Glomerular endothelial cell (primary cell): ENCODE measurements at regions not wholly inside any gene's neighbourhood (a gene's known extent, or its start where the extent isn't known, plus 50 kb on each side); places are given as distances from the start of the nearest gene placed in this dataset.
A peak's percentile ranks its signal among the peaks of the same experiment; 100 is the strongest.
"Not testable (repeated sequence)": the region's sequence is repeated elsewhere in the genome, so short reads cannot be mapped to it uniquely, and the experiment has no call there.

ENCODE experiments used
- DNase-seq: peaks from one replicate; pipeline ENCODE4 v3.0.0-alpha.2; 2011; ENCODE audit warnings: low read depth, low spot score; ENCODE audit errors: extremely low read depth

DNA sequence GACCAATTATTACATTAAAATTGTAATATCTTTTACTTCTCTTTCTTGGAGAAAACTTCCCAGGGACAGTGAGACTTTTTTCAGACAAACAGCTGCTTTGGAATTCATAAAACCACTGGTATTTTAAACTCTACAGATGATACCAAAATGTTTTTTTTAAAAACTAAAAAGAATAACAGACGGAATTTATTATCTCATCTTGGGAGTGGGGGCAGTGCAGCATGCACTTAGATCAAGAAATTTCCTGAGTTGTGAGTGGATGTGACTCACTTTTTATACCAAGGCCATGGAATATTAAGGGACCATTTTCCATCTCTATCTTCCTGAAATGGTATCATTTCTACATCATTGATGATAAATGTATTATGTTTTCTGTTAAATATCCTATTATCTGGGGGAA, 422.8 kb upstream of the HNRNPA3 start:
- DNase-seq = no peak

DNA sequence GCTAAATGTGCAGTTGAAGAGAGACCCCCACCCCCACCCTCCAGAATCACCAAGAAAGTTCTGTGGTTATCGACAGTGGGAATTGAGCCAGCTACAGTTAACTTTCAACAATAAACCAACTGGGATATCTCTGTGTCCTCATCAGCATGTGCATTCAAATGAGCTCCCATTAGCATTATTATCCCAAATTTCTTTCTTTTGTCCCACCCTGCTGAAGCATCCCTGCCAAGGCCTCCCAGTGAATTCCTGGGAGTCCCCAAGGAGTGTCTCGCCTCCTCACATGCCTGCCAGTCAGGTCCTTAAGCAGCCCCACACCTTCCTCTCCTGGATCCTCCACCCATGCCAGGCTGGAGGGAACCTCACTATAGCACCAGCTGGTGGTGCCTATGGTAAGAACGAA, 422.1 kb upstream of the HNRNPA3 start:
- no peak for DNase-seq

DNA sequence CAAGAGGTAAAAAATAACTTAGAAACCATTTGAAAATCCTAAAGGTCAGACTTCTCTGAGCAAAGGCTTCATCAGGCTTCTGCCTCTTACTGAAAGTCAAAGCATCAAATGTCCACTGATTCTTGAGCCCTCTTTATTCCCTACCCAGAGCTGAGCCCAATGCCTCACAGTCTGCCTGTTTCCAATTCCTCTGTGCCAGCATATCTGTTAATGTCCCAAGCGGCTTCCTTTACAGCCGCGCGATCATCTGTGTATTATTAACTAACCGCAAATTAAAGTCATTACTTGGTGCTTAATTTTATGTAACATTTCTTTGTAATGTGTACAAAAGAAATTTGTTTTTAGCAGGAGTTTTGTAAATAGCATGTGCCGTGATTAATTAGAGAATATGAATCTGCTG, 418.8 kb upstream of the HNRNPA3 start:
- DNase-seq = no peak

DNA sequence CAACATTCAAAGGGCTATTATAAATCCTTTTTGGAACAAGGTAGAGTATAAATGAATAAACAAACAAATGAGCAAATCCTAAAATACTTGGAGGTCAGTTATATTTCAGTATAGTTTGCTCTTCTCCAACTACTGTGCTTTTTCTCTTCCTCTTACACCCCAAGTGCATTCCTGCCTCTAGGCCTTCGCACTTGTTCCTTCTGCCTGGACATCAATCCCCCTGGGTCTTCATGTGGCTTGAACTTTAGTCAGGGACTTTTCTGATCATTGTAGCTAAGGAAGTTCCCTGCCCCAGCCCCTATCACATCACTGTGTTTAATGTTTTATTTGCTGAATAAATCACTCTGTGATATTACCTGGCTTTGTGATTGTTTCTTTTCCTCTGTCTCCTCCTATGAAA, 418.2 kb upstream of the HNRNPA3 start:
- DNase-seq = no peak

DNA sequence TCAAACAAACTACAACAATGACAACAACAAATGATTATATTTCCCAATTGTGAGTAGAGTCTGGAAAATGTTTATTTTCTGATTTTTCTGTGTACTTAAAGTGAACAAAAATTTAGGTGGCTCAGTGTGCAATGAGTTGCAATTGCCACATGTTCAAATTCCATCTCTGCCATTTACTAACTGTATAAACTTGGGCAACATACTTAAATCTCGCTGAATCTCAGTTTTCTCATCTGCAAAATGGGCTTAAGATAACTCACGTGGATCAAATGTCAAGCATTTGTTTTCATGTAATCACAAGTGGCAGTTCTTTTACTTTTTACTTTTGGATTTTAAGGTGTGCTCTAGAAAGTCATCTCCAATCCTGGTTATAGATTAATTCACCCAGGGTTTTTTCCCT, 416.8 kb upstream of the HNRNPA3 start:
- DNase-seq = no peak

DNA sequence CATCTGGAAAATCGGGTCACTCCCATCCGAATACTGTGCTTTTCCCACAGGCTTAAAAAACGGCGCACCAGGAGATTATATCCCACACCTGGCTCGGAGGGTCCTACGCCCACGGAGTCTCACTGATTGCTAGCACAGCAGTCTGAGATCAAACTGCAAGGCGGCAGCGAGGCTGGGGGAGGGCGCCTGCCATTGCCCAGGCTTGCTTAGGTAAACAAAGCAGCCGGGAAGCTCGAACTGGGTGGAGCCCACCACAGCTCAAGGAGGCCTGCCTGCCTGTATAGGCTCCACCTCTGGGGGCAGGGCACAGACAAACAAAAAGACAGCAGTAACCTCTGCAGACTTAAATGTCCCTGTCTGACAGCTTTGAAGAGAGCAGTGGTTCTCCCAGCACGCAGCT, 415.9 kb upstream of the HNRNPA3 start:
- not testable (repeated sequence) for DNase-seq

DNA sequence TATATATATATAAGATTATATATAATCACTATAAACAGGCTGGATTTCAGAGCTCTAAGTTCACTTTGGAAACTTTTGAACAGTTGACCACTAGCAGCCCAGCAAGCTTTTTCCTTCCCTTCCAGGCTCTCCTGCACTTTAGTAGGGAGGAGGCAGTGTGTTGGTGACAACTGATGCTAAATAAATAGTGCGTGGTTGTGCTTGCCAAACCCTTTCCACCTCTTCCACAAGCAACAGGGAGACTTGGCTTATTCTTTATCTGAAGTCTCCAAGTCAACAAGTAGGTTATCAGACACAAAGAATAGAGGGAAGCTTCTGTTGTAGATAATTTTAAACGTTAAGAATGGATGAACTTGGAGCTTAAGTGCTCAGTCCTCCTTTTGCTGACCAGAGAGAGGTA, 408.2 kb upstream of the HNRNPA3 start:
- DNase-seq = no peak

DNA sequence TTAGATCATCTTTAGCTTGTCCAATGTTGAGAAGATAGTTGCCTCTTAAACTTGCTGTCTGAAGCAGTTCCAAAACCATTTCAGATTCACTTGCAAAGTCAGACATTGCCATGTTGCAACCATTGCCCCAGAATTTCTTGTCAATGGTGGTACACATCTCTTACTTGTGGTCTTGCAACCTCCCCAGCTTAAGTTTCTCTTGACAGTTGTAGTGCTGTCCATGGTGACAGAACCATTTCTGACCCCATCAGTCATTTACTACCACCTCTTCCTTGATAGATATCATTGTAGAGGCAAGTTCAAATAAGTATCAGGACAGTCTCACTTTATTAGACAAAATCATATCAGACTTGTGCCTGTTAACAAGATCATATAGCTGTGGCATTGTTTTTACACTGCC, 407.2 kb upstream of the HNRNPA3 start:
- no peak for DNase-seq

DNA sequence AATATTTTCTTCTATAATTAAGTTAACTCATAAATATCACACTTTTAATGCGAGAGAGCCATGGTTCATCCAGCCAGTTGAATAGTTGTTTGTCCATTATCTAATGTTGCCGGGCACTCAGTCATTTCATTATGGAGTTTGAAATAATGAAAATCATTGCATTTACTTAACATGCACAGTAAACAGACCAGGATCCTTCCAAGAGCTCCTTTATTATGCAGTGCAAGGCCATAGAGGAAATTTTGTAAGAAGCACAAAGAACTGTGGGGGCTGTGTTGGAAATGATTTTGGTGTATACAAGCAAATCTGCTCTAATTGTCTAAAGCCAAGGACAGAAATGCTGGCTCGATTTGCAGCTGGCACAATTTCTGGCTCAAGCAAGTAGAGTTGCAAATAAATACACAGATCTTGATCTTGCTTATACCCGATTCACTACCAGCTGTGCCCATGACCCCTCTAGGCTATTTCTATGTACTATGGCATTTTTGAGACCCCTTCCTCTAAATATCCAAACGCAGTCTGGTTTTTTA, 400.3 kb upstream of the HNRNPA3 start:
- DNase-seq = no peak

DNA sequence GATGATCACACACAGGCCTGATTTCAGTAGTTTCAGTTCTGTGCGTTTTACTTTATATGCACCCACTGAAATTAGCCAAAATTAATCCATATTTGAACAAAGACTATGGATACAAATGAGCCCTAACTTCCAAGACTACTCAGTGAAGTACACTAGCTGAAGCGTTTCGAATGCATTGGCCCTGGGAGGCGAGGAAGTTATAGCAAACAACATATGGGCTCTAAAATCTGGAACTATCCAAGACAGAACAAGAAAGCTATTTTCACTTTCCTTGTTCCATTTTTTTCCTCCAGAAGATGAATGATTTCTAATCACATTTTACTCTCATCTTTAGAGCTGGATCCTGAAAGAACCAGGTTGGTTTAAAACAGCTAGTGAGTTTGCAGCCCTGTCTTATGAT, 399.4 kb upstream of the HNRNPA3 start:
- no peak for DNase-seq

DNA sequence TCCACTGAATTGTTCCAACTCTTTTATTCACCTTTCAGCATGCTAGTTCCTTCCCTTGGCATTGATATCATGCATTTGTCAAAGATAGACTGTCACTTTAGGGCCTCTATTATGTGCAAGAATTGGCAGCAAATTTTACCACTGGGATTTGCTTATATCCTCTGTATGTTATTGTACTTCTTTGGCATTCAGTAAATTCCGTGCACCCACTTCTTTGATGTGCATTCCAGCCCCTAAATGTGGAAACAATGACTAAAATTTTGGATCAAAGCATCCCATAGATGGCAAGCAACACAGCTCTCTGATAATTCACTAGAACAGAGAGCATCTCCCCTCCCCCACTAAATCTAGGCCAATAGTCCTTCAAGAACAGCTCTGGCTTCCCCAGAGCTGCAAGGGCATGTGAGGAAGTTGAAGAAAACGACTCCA, 399.0 kb upstream of the HNRNPA3 start:
- no peak for DNase-seq

DNA sequence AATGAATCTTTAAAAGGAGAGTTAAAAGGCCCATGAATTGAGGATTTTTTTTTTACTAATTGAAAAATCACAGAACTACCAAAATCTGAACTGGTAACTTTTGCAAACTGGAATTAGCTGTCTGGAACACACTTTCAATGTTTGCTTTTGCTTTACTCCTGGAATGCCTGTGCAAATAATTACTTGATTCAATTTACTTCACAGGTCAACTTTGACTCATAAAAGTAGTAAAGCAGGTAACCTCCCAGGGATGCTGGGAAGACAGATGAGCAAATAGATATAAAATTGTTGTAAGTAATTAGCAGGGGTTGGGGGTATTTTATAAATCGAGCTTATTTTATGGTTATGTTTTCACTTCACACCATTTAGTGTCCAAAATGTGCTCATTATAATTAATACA, 398.3 kb upstream of the HNRNPA3 start:
- DNase-seq = no peak

DNA sequence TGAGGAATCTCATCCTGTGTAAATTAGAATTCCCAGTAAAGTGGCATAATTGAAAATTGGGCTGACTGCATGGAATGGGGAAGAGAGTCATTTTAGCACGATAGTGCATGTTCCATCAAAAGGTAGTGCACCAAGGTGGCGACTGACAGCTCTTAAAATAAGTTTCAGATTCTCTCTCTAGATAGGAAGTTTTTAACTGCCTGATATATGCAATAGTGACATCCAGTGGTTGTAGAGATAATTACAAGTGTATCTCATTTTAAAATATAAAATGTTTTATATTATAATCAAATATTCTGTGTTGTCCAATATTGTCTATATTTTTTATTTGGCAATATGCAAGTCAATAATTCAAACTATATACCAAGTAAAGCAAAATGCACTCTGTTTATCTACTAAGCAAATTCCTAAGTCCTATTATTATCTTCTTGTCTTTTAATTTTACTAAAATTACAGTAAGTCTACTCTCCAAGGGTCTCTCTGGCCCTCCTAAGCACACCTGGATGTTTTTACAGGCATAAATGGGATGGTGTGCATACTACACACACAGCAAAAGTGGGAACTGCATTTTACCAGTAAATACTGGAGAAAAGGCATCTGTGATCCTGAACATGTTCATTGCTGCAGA, 397.7 kb upstream of the HNRNPA3 start:
- DNase-seq = peak; percentile 12

DNA sequence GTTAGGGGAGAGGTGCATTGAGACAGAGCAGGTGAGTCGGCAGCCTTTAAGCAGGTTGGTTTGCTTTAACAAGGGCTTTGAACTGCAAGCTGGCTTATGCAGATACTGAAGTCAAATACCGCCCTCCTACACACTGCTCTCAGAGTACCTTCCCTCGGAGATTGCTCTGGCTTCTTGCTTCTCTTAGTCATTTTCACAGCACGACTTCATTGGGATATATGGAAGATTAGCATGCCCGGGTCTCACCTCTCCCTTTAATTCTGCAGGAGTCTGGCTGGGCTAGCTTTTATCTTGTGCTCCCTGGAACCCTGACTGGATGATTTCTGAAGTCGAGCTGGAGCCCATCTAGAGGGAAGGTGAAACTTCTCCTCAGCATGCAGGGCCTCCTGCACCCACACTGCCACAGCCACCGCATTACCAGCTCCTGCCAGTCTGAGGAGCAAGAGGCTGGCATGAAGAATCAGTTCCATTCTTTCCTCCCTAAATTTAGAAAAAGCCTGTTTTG, 395.5 kb upstream of the HNRNPA3 start:
- no peak for DNase-seq

DNA sequence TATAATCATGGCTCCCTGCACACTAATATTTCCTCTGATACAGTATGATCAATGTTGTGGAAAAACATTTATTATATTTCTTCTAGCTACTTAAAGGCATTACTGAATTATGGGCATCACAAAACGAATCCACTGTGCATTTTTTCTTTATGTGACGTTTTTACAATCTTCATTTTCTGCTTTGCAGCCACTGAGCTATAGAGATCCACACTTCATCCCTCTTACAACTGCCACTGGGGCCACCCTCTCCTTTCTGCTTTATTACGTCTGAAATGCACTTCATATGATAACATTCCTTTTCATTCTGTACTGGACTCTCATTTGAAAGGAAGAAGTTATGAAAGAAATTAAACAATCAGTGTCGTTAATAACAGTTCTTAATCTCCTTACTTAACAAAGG, 394.5 kb upstream of the HNRNPA3 start:
- DNase-seq = no peak

DNA sequence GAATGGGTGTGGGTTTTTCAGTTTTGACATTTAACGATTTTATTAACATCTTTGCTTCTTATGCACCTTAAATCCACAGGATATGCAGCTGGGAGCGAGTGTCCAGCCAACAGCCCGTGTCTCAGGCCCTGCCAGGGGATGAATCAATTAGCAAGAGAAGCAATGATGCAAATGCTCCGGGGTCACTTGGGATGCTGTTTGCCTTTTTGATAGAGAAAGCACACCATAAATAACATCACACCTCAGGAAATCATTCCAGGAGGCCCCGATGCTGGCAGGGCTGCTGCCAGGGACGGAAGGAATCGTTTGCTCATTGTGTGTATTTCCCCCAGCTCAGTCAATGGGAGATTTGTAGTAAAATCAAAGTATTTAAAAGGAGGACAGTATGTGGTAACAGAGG, 394.0 kb upstream of the HNRNPA3 start:
- no peak for DNase-seq

DNA sequence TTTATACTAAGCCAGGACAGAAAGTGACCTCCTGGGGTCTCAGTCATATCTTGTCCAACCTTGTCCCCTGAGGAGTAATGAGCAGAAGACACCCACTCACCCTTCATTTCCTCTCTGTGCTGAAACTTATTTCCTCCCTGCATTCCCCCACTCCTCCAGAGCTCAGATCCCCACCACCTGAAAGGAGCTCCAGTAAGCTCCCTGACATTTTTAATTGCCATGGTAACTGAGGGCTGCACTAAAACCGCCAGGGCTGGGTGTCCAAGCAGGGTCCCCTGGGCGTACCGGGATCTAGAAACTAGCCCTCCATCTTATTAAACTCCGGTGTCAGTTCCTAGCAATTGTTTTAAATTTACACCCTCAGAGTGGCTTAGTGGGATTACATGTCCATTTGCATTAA, 393.3 kb upstream of the HNRNPA3 start:
- DNase-seq = no peak

DNA sequence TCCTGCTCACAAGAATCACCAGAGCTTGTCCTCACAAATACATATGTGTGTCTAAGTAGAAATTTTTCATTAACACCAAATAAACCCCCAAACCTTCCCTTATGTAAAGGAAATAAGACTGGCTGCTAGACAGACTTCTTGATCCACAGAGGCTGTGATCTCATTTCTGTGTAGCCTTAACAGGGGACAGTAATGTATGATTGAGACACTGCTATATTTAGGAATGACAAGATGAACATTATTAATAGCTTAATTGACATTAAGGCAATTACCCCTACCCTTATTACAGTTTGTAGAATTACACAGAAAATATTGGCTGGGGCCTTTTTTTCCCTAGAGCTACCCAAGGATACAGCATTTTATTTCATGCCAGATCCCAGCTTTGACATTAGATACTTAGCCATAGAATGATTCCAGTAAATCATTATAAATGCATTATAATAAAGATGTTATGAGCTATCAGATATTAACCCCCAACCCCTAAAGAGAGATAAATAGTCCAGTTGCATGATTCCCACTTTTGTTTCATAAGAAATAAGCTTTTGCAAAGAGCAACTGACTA, 392.1 kb upstream of the HNRNPA3 start:
- DNase-seq = no peak

DNA sequence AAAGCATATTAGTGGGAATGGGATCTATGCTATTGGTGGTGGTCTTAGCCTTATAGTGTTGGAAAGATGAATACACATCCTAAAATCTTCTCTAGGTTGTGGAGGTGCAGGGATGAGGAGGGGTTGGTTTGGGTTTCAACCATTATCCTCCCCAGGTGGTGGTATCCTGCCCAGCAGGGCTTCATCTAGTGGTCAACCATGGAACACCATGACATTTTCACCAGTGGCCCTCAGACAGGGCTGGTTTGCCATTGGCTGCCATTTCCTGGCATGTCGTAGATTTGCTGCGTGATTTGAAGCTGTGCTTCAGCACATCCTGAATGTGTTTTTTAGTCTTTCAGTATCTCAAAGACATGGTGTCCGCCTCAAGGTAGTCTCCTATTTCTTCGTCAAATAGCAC, 391.2 kb upstream of the HNRNPA3 start:
- DNase-seq = no peak

DNA sequence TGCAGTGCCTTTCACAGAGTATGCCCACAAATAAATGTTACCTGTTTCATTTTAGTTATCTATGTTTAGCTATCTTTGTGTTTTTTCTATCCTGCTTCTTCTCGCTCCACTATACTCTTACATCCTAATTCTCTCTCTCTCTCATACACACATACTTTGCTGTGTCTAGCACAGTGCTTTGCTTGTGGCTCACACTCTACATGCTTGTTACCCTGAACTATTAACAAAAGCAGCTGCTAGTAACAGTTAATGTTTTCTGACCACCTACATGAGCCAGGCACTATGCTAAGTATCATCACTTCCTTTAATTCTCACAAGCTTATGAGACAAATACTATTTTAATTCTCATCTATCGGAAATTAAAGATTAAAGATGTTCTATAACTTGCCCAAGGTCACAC, 390.5 kb upstream of the HNRNPA3 start:
- DNase-seq = no peak

DNA sequence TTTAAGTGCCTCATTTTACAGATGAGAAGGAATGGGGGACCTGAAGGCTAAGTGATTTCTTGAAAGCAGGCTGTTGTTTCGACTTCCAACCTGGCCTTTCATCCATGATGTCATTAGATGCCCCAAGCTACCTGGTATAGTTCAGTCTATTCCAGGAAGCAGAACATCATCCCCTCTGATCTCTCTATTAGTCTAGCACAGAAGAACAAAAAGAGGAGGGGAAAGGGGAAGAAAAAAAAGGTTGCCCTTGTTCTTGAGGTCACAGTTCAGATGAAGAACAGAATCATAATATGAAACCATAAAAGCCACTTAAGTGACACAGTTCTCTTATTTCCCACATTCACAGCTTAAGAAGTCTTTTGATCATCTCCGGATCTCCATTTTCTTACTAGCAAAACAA, 386.2 kb upstream of the HNRNPA3 start:
- no peak for DNase-seq

DNA sequence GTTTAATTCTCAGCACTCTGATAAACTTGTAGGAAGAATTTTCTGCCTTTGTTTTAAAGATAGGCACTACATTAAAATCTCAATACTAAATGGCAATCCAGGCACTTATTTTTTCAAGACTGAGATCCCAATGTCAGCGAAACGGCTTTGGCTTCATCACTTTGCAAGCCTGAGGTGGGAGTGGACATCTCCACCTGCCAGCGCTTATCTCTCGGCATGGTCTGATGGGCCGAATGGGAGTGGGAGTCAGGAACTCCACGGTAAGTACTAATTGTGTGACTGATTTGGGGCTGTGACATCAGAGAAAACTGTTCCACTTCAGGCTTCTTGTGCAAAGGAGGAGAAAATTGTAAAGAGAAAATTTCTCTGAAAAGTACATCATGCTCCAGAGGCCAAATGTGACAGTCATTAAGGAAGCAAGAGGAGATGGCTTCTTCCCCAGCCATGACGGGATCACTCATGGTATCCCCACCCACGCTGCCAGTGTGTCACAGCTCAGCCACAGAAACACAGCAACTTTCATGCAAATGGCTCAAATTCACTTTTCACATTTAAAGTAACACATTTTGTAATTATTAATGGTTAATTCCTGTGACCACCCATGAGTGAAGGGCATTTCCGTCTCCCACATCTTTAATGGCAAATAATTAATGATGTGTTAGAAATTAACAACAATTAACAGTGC, 385.5 kb upstream of the HNRNPA3 start:
- no peak for DNase-seq
